WERI-Rb-1 (cell line): ENCODE measurements at regions not wholly inside any gene's neighbourhood (a gene's known extent, or its start where the extent isn't known, plus 50 kb on each side); places are given as distances from the start of the nearest gene placed in this dataset.

Experiments
- DNase-seq: peaks from one replicate; pipeline ENCODE4 v3.0.0-alpha.2; 2020
- H3K27ac ChIP-seq: fragments of 250-450 bp; sonication (Bioruptor Pico); 2 replicates; pipeline ENCODE4 v1.5.1; 2020; ENCODE audit warnings: mild to moderate bottlenecking, moderate library complexity
- H3K27me3 ChIP-seq: fragments of 250-450 bp; sonication (Bioruptor Pico); 2 replicates; pipeline ENCODE4 v1.5.1; 2021; ENCODE audit warnings: mild to moderate bottlenecking, low read depth, moderate library complexity; ENCODE audit not compliant: insufficient read depth, severe bottlenecking
- H3K36me3 ChIP-seq: fragments of 250-450 bp; sonication (Bioruptor Pico); 2 replicates; pipeline ENCODE4 v1.5.1; 2020; ENCODE audit warnings: mild to moderate bottlenecking, moderate library complexity
- H3K4me3 ChIP-seq: 2 replicates; pipeline ENCODE4 v1.5.1; 2011; ENCODE audit warnings: low read depth, mild to moderate bottlenecking, control low read depth, low read length
- H3K9me3 ChIP-seq: fragments of 250-450 bp; sonication (Bioruptor Pico); 2 replicates; pipeline ENCODE4 v1.5.1; 2021; ENCODE audit warnings: mild to moderate bottlenecking, moderate library complexity; ENCODE audit not compliant: severe bottlenecking
- CTCF ChIP-seq: IDR thresholded peaks from 2 replicates; pipeline ENCODE4 v1.5.1; 2011; ENCODE audit warnings: low read depth, mild to moderate bottlenecking, control low read depth, inconsistent platforms, low read length

- Histone ChIP-seq H3K4me3 (no peak overlapping the region), H3K27me3 (no peaks in the 10 kb centered on the region), H3K9me3 (no peaks in the 10 kb centered on the region), H3K27ac (no peak overlapping the region), H3K36me3 (no peaks in the 10 kb centered on the region)
- DNase-seq, result no peak
- no peak for TF ChIP-seq CTCF
These were observed 275.1 kb downstream of the C6orf118 start for GRCh38 chr6:165034271-165034741.

GRCh38 chr6:165031502-165031901 is 277.9 kb downstream of the C6orf118 start:
- Histone ChIP-seq H3K36me3 (no peaks in the 10 kb centered on the region), H3K4me3 (no peak overlapping the region), H3K27ac (no peak overlapping the region), H3K27me3 (no peaks in the 10 kb centered on the region), H3K9me3 (no peaks in the 10 kb centered on the region)
- TF ChIP-seq CTCF, result no peak
- DNase-seq, result no peak

- no peak for DNase-seq
These were observed 284.4 kb downstream of the C6orf118 start for GRCh38 chr6:165025040-165025439.

GRCh38 chr6:165019681-165020080 is 289.7 kb downstream of the C6orf118 start:
- Histone ChIP-seq H3K36me3 (no peaks in the 10 kb centered on the region), H3K4me3 (no peak overlapping the region), H3K27ac (no peak overlapping the region), H3K27me3 (no peaks in the 10 kb centered on the region), H3K9me3 (no peaks in the 10 kb centered on the region)
- TF ChIP-seq CTCF, result no peak
- no peak for DNase-seq

More at GRCh38 chr6:165025040-165025439, 284.4 kb downstream of the C6orf118 start:
- Histone ChIP-seq H3K4me3 (no peak overlapping the region), H3K27ac (no peak overlapping the region), H3K9me3 (no peaks in the 10 kb centered on the region), H3K36me3 (no peaks in the 10 kb centered on the region), H3K27me3 (no peaks in the 10 kb centered on the region)
- no peak for TF ChIP-seq CTCF

- Histone ChIP-seq H3K9me3 (no peaks in the 10 kb centered on the region), H3K27ac (no peak overlapping the region), H3K4me3 (no peak overlapping the region), H3K27me3 (no peaks in the 10 kb centered on the region), H3K36me3 (no peaks in the 10 kb centered on the region)
- DNase-seq, result no peak
- no peak for TF ChIP-seq CTCF
These were observed 293.7 kb downstream of the C6orf118 start for GRCh38 chr6:165015676-165016075.

- H3K27ac ChIP-seq, result no peak overlapping the region
- H3K27me3 ChIP-seq, result no peaks in the 10 kb centered on the region
- no peak for DNase-seq
- no peaks in the 10 kb centered on the region for H3K36me3 ChIP-seq
- H3K4me3 ChIP-seq, result no peak overlapping the region
- no peaks in the 10 kb centered on the region for H3K9me3 ChIP-seq
- no peak for TF ChIP-seq CTCF
These were observed 295.7 kb downstream of the C6orf118 start for GRCh38 chr6:165013701-165014100.
